ENCODE measurements at regions not wholly inside any gene's neighbourhood (a gene's known extent, or its start where the extent isn't known, plus 50 kb on each side); places are given as distances from the start of the nearest gene placed in this dataset.

DNA sequence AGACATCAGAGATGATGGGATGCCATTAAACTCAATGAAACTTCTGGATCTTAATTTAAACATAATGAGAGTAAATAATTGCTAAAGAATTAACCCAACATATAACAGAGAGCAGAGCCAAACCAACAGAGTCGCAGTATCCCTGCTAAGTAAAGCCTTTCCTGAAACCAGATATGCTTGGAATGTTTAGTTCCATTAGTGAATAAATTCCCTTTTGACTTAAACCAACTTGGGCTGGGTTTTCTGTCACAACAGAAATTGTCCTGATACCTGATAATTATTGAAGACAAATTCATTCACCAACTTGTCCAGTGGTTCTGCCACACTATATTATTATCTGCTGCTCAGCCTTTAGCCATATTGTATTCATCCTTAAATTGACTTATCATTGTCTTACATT is 286.7 kb downstream of the FZD1 start:
- TF ChIP-seq, protein P1, sequence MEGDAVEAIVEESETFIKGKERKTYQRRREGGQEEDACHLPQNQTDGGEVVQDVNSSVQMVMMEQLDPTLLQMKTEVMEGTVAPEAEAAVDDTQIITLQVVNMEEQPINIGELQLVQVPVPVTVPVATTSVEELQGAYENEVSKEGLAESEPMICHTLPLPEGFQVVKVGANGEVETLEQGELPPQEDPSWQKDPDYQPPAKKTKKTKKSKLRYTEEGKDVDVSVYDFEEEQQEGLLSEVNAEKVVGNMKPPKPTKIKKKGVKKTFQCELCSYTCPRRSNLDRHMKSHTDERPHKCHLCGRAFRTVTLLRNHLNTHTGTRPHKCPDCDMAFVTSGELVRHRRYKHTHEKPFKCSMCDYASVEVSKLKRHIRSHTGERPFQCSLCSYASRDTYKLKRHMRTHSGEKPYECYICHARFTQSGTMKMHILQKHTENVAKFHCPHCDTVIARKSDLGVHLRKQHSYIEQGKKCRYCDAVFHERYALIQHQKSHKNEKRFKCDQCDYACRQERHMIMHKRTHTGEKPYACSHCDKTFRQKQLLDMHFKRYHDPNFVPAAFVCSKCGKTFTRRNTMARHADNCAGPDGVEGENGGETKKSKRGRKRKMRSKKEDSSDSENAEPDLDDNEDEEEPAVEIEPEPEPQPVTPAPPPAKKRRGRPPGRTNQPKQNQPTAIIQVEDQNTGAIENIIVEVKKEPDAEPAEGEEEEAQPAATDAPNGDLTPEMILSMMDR (IDR thresholded peaks at IDR 0.05; ENCODE audit: extremely low read depth, missing control alignments): no peak
- DNase-seq (ENCODE audit: low spot score): no peak

DNA sequence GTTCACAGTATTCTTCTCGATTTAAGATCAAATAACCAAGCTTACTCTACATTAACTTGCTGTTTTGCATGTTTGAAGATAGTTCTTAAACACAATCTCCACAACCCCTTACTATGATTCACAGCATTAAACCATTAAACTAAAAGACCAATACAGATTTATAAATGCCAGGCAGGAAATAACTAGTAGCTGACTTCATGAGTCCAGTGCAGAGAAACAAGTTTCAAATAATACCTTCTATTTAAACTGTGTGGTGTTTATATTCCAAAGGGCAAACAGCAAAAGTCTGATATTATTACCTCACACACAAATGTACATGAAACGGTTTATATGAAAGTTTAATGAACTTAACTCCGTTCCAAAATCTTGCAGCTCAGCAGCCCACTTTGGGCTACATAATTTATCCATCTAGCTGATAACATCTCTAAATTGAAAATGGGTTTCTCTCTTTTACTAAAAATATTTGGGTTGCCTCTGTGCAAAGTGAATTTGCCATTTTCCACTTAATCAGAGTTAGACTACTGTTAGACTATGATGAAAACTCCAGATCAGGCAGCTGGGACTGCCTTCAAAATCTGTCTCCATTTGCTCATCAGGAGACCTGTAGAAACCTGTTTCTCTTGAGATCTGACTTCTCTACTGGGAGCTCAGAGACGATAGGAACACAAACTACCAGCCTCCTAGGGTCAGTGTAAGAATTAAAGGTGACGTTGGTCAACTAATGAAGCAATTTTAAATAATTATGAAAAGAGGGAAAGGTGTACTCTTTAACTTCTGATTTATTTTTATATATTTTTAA is 287.3 kb downstream of the FZD1 start:
- DNase-seq (ENCODE audit: low spot score): no peak
- TF ChIP-seq, protein P1 (IDR thresholded peaks at IDR 0.05; ENCODE audit: extremely low read depth, missing control alignments): no peak

DNA sequence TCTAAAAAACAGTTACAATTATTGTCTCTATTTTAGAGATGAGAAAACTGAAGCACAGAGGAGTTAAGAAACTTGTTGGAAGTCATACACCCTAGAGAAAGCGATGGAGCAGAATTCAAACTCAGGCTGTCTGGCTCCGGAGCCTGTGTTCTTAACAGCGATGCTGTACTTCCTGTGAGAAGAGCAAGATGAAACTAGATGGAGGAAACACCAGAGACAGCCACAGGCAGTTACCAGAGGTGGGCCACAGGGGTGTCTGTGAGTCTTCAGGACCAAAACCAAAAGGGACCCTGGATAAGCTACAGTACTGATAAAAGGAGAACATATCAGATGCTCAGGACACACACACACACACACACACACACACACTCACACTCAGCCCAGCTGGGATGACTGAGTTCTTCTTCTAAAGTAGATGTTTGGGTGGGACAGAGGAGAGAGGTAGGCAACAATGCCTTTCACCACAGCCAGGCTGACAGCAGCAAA is 289.2 kb downstream of the FZD1 start:
- DNase-seq (ENCODE audit: low spot score): no peak
- TF ChIP-seq, protein P1 (IDR thresholded peaks at IDR 0.05; ENCODE audit: extremely low read depth, missing control alignments): no peak

DNA sequence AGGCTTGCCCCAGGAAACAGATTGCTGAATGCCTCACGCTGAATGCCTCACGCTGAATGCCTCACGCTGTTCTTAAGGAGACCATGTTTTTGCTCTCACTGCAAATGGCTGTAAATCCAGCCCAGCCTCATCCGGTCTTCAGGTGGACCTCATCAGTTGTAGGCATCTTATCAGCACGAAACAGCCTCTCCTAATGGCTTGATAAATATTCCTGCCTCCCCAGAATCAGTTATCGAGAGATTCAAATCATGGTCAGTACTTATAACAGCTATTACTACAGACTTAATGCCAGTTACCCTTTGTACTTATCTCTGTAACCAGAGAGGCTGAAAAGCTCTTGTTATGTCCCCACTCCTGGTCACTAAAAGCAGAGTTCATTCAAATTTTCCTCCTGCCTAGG is 290.6 kb downstream of the FZD1 start:
- TF ChIP-seq, protein P1 (IDR thresholded peaks at IDR 0.05; ENCODE audit: extremely low read depth, missing control alignments): no peak
- no peak for DNase-seq (ENCODE audit: low spot score)

DNA sequence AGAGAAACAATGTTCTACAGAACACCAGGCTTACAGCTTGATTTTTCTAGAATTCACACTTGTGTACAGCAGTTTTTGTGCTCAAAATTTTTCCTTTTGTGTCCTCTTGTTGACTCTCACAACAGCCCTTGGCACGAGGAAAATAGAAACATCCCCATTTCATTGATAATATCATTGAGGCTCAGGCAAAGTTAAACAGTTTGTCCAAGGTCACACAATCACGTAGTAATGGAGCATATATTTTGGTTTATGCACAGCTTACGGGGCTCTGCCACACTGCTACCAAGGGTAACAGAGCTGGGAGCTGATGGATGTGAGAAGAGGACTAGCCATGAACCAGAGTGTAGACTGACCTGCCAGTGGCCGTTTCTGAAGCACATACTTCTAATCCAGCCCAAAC is 292.0 kb downstream of the FZD1 start:
- DNase-seq (ENCODE audit: low spot score): no peak
- TF ChIP-seq, protein P1 (IDR thresholded peaks at IDR 0.05; ENCODE audit: extremely low read depth, missing control alignments): no peak

DNA sequence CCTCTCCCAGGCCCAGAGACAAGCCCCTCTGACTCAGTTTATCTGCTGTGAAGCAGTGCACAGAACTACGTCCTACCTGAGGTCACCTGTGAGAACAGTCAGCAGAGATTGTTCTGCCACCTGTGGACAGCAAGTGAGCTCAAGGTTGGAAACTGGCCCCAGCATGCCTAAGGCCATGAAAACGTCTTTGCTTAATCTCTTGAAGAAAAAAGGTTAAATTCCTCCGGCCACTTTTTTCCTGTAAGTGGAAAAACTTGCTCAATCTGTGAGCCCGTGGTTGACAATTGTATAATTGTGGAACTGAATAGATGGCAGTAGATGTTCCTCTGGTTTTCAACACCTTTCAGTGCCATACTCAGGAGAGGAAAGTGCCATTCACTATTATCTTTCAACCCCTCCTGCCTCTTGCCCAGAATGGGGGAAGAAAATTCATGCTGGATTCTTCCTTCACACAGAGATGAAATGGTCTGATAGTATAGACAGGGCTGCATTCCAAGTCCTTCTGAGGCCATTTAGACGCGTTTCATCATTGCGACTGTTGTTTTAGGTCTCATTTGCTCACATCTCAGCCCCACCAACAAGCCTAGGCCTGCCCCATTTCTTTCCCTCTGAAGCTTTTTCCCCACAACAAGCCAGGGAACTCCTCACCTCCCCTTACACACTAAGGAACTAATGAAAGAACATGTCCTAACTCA is 292.9 kb downstream of the FZD1 start:
- DNase-seq (ENCODE audit: low spot score): no peak
- TF ChIP-seq, protein P1 (IDR thresholded peaks at IDR 0.05; ENCODE audit: extremely low read depth, missing control alignments): no peak

DNA sequence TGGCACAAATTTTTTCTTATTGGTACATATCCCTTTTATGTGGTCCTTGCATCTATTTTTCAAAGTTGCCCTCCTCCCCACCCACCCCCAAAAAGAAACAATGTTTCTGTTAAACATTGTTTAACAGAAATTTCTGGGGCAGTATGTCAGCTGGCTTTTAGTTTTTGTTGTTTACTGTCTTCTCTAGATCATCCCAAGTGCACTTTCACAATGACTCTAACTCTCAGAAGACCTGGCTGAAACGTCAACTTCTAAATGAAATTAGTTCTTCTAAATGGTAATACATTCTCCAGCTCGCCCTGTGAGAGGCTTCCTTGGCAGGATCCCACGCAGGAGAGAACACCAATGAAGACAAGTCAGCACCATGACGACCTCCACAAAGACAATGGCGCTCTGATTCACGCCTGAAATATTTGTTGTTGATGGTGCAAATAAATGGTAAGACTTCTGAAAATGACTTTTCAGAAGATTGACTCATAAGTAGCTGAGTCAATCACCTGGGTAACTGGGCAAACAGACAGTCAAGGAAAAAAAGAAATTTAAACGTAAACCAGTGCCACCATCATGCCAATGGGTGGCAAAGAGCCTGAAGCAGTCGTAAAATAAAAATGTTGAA is 293.7 kb downstream of the FZD1 start:
- DNase-seq (ENCODE audit: low spot score): peak; percentile 44

More for the DNA sequence above, 293.7 kb downstream of the FZD1 start:
- TF ChIP-seq, protein P1 (IDR thresholded peaks at IDR 0.05; ENCODE audit: extremely low read depth, missing control alignments): no peak
